PC-3 (cell line): ENCODE measurements at regions not wholly inside any gene's neighbourhood (a gene's known extent, or its start where the extent isn't known, plus 50 kb on each side); places are given as distances from the start of the nearest gene placed in this dataset.

Source experiments
- EZH2 ChIP-seq: fragments of 300-600 bp; sonication (generic); IDR thresholded peaks from one replicate; pipeline ENCODE4 v1.6.1; 2017; ENCODE audit warnings: antibody characterized with exemption, mild to moderate bottlenecking, low read length; ENCODE audit not compliant: unreplicated experiment
- TF ChIP-seq, protein P1 (sequence below): fragments of 300-600 bp; sonication (generic); conservative IDR thresholded peaks from 2 replicates; pipeline ENCODE4 v1.5.1; 2017; ENCODE audit warnings: antibody characterized with exemption, low read depth, mild to moderate bottlenecking, low read length

DNA sequence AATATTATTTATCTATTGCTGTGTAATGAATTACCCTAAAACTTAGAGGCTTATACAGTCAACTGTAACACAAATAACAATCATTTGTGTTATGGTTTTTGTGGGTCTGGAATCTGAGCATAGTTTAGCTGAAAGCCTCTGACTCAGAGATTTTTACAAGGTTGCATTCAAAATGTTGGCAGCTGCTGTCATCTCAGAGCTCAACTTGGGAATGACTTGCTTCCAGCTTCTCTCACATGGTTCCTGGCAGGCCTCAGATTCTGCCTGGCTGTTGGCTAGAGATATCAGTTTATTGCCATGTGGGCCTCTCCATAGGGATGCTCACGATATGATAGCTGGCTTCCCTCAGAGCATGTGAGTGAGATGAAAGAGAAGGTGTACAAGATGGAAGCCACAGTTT, 70.2 kb upstream of the BRWD3 start:
- TF ChIP-seq, protein P1, sequence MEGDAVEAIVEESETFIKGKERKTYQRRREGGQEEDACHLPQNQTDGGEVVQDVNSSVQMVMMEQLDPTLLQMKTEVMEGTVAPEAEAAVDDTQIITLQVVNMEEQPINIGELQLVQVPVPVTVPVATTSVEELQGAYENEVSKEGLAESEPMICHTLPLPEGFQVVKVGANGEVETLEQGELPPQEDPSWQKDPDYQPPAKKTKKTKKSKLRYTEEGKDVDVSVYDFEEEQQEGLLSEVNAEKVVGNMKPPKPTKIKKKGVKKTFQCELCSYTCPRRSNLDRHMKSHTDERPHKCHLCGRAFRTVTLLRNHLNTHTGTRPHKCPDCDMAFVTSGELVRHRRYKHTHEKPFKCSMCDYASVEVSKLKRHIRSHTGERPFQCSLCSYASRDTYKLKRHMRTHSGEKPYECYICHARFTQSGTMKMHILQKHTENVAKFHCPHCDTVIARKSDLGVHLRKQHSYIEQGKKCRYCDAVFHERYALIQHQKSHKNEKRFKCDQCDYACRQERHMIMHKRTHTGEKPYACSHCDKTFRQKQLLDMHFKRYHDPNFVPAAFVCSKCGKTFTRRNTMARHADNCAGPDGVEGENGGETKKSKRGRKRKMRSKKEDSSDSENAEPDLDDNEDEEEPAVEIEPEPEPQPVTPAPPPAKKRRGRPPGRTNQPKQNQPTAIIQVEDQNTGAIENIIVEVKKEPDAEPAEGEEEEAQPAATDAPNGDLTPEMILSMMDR = no peak
- no peak for TF ChIP-seq EZH2
